ENCODE measurements at regions not wholly inside any gene's neighbourhood (a gene's known extent, or its start where the extent isn't known, plus 50 kb on each side); places are given as distances from the start of the nearest gene placed in this dataset.

GRCh38 chr18:57249179-57249578 is 102.3 kb downstream of the BOD1L2 start:
- DNase-seq = no peak

GRCh38 chr18:57249883-57250282 is 102.5 kb upstream of the ST8SIA3 start:
- DNase-seq = no peak

GRCh38 chr18:57251747-57252146 is 100.6 kb upstream of the ST8SIA3 start:
- DNase-seq = no peak

GRCh38 chr18:57253903-57254302 is 98.5 kb upstream of the ST8SIA3 start:
- no peak for DNase-seq

- no peak for DNase-seq
Observed at GRCh38 chr18:57258131-57258777, 94.1 kb upstream of the ST8SIA3 start.

GRCh38 chr18:57267368-57267925 is 84.9 kb upstream of the ST8SIA3 start:
- no peak for DNase-seq

- DNase-seq = no peak
Observed at GRCh38 chr18:57269756-57270155, 82.6 kb upstream of the ST8SIA3 start.

- no peak for DNase-seq
Observed at GRCh38 chr18:57270156-57270555, 82.2 kb upstream of the ST8SIA3 start.

GRCh38 chr18:57273194-57273593 is 79.2 kb upstream of the ST8SIA3 start:
- no peak for DNase-seq

- no peak for DNase-seq
Observed at GRCh38 chr18:57275111-57275510, 77.2 kb upstream of the ST8SIA3 start.

GRCh38 chr18:57276829-57277228 is 75.5 kb upstream of the ST8SIA3 start:
- no peak for DNase-seq

- DNase-seq = no peak
Observed at GRCh38 chr18:57278933-57279332, 73.4 kb upstream of the ST8SIA3 start.

GRCh38 chr18:57281519-57281918 is 70.8 kb upstream of the ST8SIA3 start:
- no peak for DNase-seq

GRCh38 chr18:57286949-57287348 is 65.4 kb upstream of the ST8SIA3 start:
- no peak for DNase-seq

- no peak for DNase-seq
Observed at GRCh38 chr18:57287766-57288165, 64.6 kb upstream of the ST8SIA3 start.

- DNase-seq = no peak
Observed at GRCh38 chr18:57294547-57294946, 57.8 kb upstream of the ST8SIA3 start.

- DNase-seq = no peak
Observed at GRCh38 chr18:57296336-57296735, 56.0 kb upstream of the ST8SIA3 start.

GRCh38 chr18:57297306-57297705 is 55.1 kb upstream of the ST8SIA3 start:
- no peak for DNase-seq

- no peak for DNase-seq
Observed at GRCh38 chr18:57299931-57300330, 52.4 kb upstream of the ST8SIA3 start.

GRCh38 chr18:57301573-57302559 is 50.5 kb upstream of the ST8SIA3 start:
- DNase-seq = no peak

All from activated CD4-positive, alpha-beta T cell treated with anti-CD3 and anti-CD28 coated beads, Interleukin-2, Interleukin-6, amounts not matched to agents 100 ng/mL and 50 ng/mL, durations not matched to agents 16 hours and 8 hours (primary cell).